Esophagus muscularis mucosa (tissue), 4 donors: ENCODE measurements at regions not wholly inside any gene's neighbourhood (a gene's known extent, or its start where the extent isn't known, plus 50 kb on each side); places are given as distances from the start of the nearest gene placed in this dataset.

ENCODE experiments used
- DNase-seq: peaks from one replicate; pipeline ENCODE4 v3.0.0-alpha.2; 2017; ENCODE audit errors: extremely low spot score
- H3K27ac ChIP-seq, 4 donors: fragments of 200-600 bp; sonication (generic); replicated peaks in 1 of 4; 1 replicate in 3 of 4; 2 replicates in 1 of 4; pipeline ENCODE4 v1.5.1; 2016 to 2019; ENCODE audit warnings: mild to moderate bottlenecking in 1 of 4
- H3K27me3 ChIP-seq, 4 donors: fragments of 200-600 bp; sonication (generic); one replicate each; pipeline versions ENCODE4 v1.5.1 to v1.6.0; 2016 to 2019
- H3K36me3 ChIP-seq, 4 donors: fragments of 200-600 bp; sonication (generic); one replicate each; pipeline ENCODE4 v1.5.1; 2016 to 2019
- H3K4me1 ChIP-seq, 4 donors: fragments of 200-600 bp; sonication (generic); one replicate each; pipeline ENCODE4 v1.5.1; 2016 to 2019
- H3K4me3 ChIP-seq, 4 donors: fragments of 200-600 bp; sonication (generic); 1 replicate in 2 of 4; 2 replicates in 2 of 4; pipeline ENCODE4 v1.5.1; 2016 to 2019; ENCODE audit warnings: mild to moderate bottlenecking in 4 of 4, moderate library complexity in 1 of 4
- H3K9me3 ChIP-seq, 4 donors: fragments of 200-600 bp; sonication (generic); 1 replicate in 3 of 4; 2 replicates in 1 of 4; pipeline ENCODE4 v1.5.1; 2016 to 2019
- EP300 ChIP-seq: sonication (generic); formaldehyde crosslinking; IDR thresholded peaks from one replicate; pipeline ENCODE4 v1.6.1; 2017; ENCODE audit warnings: antibody characterized with exemption
- POLR2A ChIP-seq: fragments of 450-650 bp; IDR thresholded peaks from one replicate; pipeline ENCODE4 v1.6.1; 2017; ENCODE audit warnings: antibody characterized with exemption, moderate library complexity, mild to moderate bottlenecking, low read depth
- POLR2AphosphoS5 ChIP-seq, 2 donors: sonication (generic); formaldehyde crosslinking; IDR thresholded peaks; one replicate each; pipeline ENCODE4 v1.6.1; 2017; ENCODE audit warnings: antibody characterized with exemption in 2 of 2
- WGBS: methylation state at CpG from one replicate; pipeline ENCODE4 v1.1.5; 2018; 5-methylcytosine and 5-hydroxymethylcytosine counted together
- intact Hi-C: fragments of 100-400 bp; cut with DNase I; formaldehyde crosslinking; loops from one replicate; pipeline ENCODE4 v1.15.1; 2023
- TF ChIP-seq, protein P1 (sequence below), 3 experiments: fragments of 200-600 bp in 2 of 3; fragments of 450-650 bp in 1 of 3; sonication (generic) in 2 of 3; IDR thresholded peaks; one replicate each; pipeline ENCODE4 v1.5.1; 2017 to 2019; ENCODE audit warnings: antibody characterized with exemption in 3 of 3, mild to moderate bottlenecking in 2 of 3, moderate library complexity in 1 of 3

GRCh38 chr11:27773884-27774283, 73.6 kb upstream of the BDNF start:
- WGBS: 60% methylated on average over 1 of the region's 1 CpG
- Histone ChIP-seq H3K4me1 (no peaks in the 10 kb centered on the region), H3K4me3 (no peak overlapping the region), H3K27ac (no peak overlapping the region), H3K9me3 (no peaks in the 10 kb centered on the region), H3K36me3 (no peaks in the 10 kb centered on the region), H3K27me3 (no peaks in the 10 kb centered on the region)
- intact Hi-C loops: no loop called here
- no peak for DNase-seq
- no peak for TF ChIP-seq POLR2A
- no peak for TF ChIP-seq EP300
- TF ChIP-seq, protein P1, sequence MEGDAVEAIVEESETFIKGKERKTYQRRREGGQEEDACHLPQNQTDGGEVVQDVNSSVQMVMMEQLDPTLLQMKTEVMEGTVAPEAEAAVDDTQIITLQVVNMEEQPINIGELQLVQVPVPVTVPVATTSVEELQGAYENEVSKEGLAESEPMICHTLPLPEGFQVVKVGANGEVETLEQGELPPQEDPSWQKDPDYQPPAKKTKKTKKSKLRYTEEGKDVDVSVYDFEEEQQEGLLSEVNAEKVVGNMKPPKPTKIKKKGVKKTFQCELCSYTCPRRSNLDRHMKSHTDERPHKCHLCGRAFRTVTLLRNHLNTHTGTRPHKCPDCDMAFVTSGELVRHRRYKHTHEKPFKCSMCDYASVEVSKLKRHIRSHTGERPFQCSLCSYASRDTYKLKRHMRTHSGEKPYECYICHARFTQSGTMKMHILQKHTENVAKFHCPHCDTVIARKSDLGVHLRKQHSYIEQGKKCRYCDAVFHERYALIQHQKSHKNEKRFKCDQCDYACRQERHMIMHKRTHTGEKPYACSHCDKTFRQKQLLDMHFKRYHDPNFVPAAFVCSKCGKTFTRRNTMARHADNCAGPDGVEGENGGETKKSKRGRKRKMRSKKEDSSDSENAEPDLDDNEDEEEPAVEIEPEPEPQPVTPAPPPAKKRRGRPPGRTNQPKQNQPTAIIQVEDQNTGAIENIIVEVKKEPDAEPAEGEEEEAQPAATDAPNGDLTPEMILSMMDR (IDR thresholded peaks at IDR 0.05): no peak
- TF ChIP-seq POLR2AphosphoS5 (IDR thresholded peaks at IDR 0.05): no peak

DNA sequence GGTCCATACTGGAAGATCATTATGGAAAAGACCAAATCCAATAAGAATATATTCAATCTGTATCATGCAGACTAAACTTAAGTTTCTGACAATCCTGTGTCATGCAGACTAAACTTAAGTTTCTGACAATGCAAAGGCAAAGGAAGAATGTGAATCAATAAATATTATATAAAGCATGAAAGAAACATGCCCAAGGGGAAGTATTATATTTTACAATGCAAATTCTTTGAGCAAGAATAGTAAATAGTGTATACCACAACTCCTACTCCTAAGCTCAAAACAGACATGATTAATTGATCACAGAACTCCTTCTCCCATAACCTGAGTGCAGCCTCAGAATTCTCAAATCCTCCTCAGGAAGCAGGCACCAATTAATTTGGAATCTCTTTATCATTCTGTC, 71.3 kb upstream of the BDNF start:
- Histone ChIP-seq H3K27ac (no peak overlapping the region), H3K27me3 (no peaks in the 10 kb centered on the region), H3K4me3 (no peak overlapping the region), H3K9me3 (no peaks in the 10 kb centered on the region), H3K4me1 (no peaks in the 10 kb centered on the region), H3K36me3 (no peaks in the 10 kb centered on the region)
- intact Hi-C loops: no loop called here
- TF ChIP-seq, protein P1 (IDR thresholded peaks at IDR 0.05): no peak
- TF ChIP-seq POLR2A: no peak
- no peak for TF ChIP-seq EP300
- TF ChIP-seq POLR2AphosphoS5 (IDR thresholded peaks at IDR 0.05): no peak
- DNase-seq: no peak

GRCh38 chr11:27770576-27770975, 70.3 kb upstream of the BDNF start:
- H3K4me1 ChIP-seq: no peaks in the 10 kb centered on the region
- no peaks in the 10 kb centered on the region for H3K36me3 ChIP-seq
- 77% methylated on average over 4 of the region's 4 CpGs for WGBS
- TF ChIP-seq POLR2A (no peak), POLR2AphosphoS5 (IDR thresholded peaks at IDR 0.05) (no peak), EP300 (no peak)
- TF ChIP-seq, protein P1 (IDR thresholded peaks at IDR 0.05): no peak
- H3K27me3 ChIP-seq: no peaks in the 10 kb centered on the region
- DNase-seq: no peak
- H3K4me3 ChIP-seq: no peak overlapping the region
- intact Hi-C loops: no loop called here
- H3K9me3 ChIP-seq: no peaks in the 10 kb centered on the region
- no peak overlapping the region for H3K27ac ChIP-seq

DNA sequence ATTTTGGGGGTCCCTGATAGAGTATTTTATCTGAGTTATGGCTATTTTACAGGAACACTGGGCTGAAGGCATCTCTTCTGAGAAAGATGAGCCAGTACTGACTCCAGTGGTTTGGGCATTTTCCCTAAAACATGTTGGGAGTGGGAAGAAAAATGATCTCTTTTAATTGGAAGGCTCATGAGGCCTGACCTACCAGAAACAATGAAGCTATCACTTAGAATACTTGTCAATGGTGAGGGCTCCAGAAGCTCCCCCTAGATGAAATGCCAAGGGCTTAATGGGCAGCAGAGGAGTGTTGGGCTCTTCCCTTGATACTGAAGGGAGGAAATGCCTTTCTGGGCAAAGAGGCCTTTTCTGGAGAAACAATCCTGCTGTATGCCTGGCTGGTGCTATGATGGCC, 63.5 kb upstream of the BDNF start:
- H3K4me3 ChIP-seq: no peak overlapping the region
- intact Hi-C loops: no loop called here
- no peak for DNase-seq

DNA sequence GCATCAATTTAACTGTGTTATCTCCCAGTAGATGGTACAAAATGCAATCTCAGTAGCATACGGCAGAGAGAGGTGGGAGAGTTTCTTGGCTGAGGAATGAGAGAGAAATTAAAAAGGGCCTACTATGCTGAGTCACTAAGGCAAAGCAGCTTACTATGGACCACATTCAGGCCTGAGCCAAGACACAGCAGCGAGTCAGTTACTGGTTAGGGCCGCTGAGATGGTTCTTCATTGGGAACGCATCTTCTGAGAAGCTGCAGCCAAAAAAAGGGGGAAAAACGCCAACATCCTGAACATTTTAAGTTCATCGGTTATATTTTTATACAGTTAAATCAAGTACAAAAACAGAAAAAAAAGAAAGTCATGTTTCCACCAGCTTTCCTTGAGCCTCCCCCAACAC, 61.1 kb upstream of the BDNF start:
- H3K27me3 ChIP-seq: no peaks in the 10 kb centered on the region
- no peaks in the 10 kb centered on the region for H3K36me3 ChIP-seq
- no peak overlapping the region for H3K27ac ChIP-seq
- no peaks in the 10 kb centered on the region for H3K9me3 ChIP-seq
- intact Hi-C loops: no loop called here
- no peak overlapping the region for H3K4me3 ChIP-seq
- no peak for DNase-seq
- WGBS: 82% methylated on average over 6 of the region's 6 CpGs
- H3K4me1 ChIP-seq: no peaks in the 10 kb centered on the region
- TF ChIP-seq EP300 (no peak), POLR2AphosphoS5 (IDR thresholded peaks at IDR 0.05) (no peak), POLR2A (no peak)
- TF ChIP-seq, protein P1 (IDR thresholded peaks at IDR 0.05): no peak

More for the DNA sequence above, 63.5 kb upstream of the BDNF start:
- Histone ChIP-seq H3K4me1 (no peaks in the 10 kb centered on the region), H3K9me3 (no peaks in the 10 kb centered on the region), H3K27ac (no peak overlapping the region), H3K36me3 (no peaks in the 10 kb centered on the region), H3K27me3 (no peaks in the 10 kb centered on the region)
- TF ChIP-seq EP300 (no peak), POLR2AphosphoS5 (IDR thresholded peaks at IDR 0.05) (no peak), POLR2A (no peak)
- TF ChIP-seq, protein P1 (IDR thresholded peaks at IDR 0.05): no peak
